Stimulated activated CD4-positive, alpha-beta T cell treated with anti-CD3 and anti-CD28 coated beads, Interleukin-15, amount 100 ng/mL, for 24 hours (primary cell): ENCODE measurements at regions not wholly inside any gene's neighbourhood (a gene's known extent, or its start where the extent isn't known, plus 50 kb on each side); places are given as distances from the start of the nearest gene placed in this dataset.

ENCODE experiments used
- DNase-seq: peaks from one replicate; pipeline ENCODE4 v3.0.0-alpha.2; 2020

GRCh38 chr16:66315210-66315825 lies 51.2 kb upstream of the CDH5 start:
- peak; percentile 55 for DNase-seq

- no peak for DNase-seq
Measured at GRCh38 chr16:66311306-66311705, 55.2 kb upstream of the CDH5 start.

GRCh38 chr16:66309215-66309807 lies 57.2 kb upstream of the CDH5 start:
- DNase-seq, result no peak

- DNase-seq, result no peak
Measured at GRCh38 chr16:66308096-66308495, 58.4 kb upstream of the CDH5 start.

GRCh38 chr16:66306366-66307150 lies 59.9 kb upstream of the CDH5 start:
- no peak for DNase-seq

GRCh38 chr16:66304961-66305360 lies 61.5 kb upstream of the CDH5 start:
- DNase-seq, result no peak

- DNase-seq, result no peak
Measured at GRCh38 chr16:66304151-66304550, 62.3 kb upstream of the CDH5 start.

- no peak for DNase-seq
Measured at GRCh38 chr16:66300501-66300900, 66.0 kb upstream of the CDH5 start.

- DNase-seq, result no peak
Measured at GRCh38 chr16:66300037-66300436, 66.5 kb upstream of the CDH5 start.

GRCh38 chr16:66299349-66299748 lies 67.1 kb upstream of the CDH5 start:
- no peak for DNase-seq

- DNase-seq, result no peak
Measured at GRCh38 chr16:66298571-66299120, 67.8 kb upstream of the CDH5 start.

- DNase-seq, result no peak
Measured at GRCh38 chr16:66298006-66298405, 68.5 kb upstream of the CDH5 start.

- no peak for DNase-seq
Measured at GRCh38 chr16:66296591-66296990, 69.9 kb upstream of the CDH5 start.

- DNase-seq, result no peak
Measured at GRCh38 chr16:66295761-66296546, 70.5 kb upstream of the CDH5 start.

GRCh38 chr16:66295213-66295612 lies 71.3 kb upstream of the CDH5 start:
- no peak for DNase-seq

- no peak for DNase-seq
Measured at GRCh38 chr16:66294507-66294906, 72.0 kb upstream of the CDH5 start.

- DNase-seq, result no peak
Measured at GRCh38 chr16:66293932-66294331, 72.6 kb upstream of the CDH5 start.

GRCh38 chr16:66293207-66293735 lies 73.2 kb upstream of the CDH5 start:
- no peak for DNase-seq

- no peak for DNase-seq
Measured at GRCh38 chr16:66292241-66292935, 74.1 kb upstream of the CDH5 start.

GRCh38 chr16:66291833-66292232 lies 74.7 kb upstream of the CDH5 start:
- no peak for DNase-seq

GRCh38 chr16:66290431-66290830 lies 76.1 kb upstream of the CDH5 start:
- DNase-seq, result no peak

- DNase-seq, result no peak
Measured at GRCh38 chr16:66289986-66290385, 76.5 kb upstream of the CDH5 start.
